HepG2 (cell line): ENCODE measurements at regions not wholly inside any gene's neighbourhood (a gene's known extent, or its start where the extent isn't known, plus 50 kb on each side); places are given as distances from the start of the nearest gene placed in this dataset.

ENCODE experiments used
- ATAC-seq: fragments of 200-7000 bp; cut with Tn5 transposase; 3 replicates; pipeline ENCODE4 v1.9.1; 2020; ENCODE audit warnings: mild to moderate bottlenecking, moderate library complexity
- BruUV-seq: library from RNA; stranded (reverse); fragments of 400-500 nt; replicated peaks from 2 replicates; lab custom pipeline; 2021; lab: Mats Ljungman, UMichigan
- CTCF ChIA-PET: fragments of 300-600 bp; formaldehyde crosslinking; extraction: SDS; loops from one replicate; lab custom pipeline; 2021; ENCODE audit warnings: low total read pairs, inconsistent platforms, low intra/inter-chr PET ratio; lab: Yijun Ruan, JAX
- POLR2A ChIA-PET: fragments of 350-600 bp; sonication (Branson Sonifier 250); formaldehyde crosslinking; loops from one replicate; lab custom pipeline; 2020; ENCODE audit warnings: antibody characterized with exemption, inconsistent platforms; lab: Yijun Ruan, JAX
- DNase-seq: peaks from one replicate; pipeline ENCODE4 v3.0.0-alpha.2; 2015; ENCODE audit warnings: low spot score
- FAIRE-seq: peaks from 3 replicates; lab custom pipeline; 2011; peaks lifted over from hg19 to GRCh38; lab: Jason Lieb, UNC
- H2AFZ ChIP-seq: one replicate; pipeline ENCODE4 v1.6.1; 2011; ENCODE audit warnings: low read length, inconsistent platforms
- H3K27ac ChIP-seq: fragments of 300-600 bp; 3 replicates; pipeline ENCODE4 v1.8.0; 2011; ENCODE audit warnings: mixed run types, mild to moderate bottlenecking, mixed read lengths, low read length, inconsistent platforms; ENCODE audit not compliant: insufficient read depth; ENCODE audit errors: extremely low read length
- H3K27me3 ChIP-seq, 2 experiments: fragments of 200-600 bp in 1 of 2; 2 replicates in 1 of 2; 3 replicates in 1 of 2; pipeline versions ENCODE4 v1.6.0 to v1.8.0; 2011; ENCODE audit warnings: low read length in 2 of 2, mild to moderate bottlenecking in 2 of 2, moderate library complexity in 2 of 2, inconsistent platforms in 1 of 2; ENCODE audit not compliant: insufficient read depth in 2 of 2, control insufficient read depth in 1 of 2
- H3K36me3 ChIP-seq, 2 experiments: fragments of 200-600 bp in 1 of 2; replicated peaks in 1 of 2; 2 replicates in 1 of 2; 3 replicates in 1 of 2; pipeline versions ENCODE4 v1.5.1 to v1.8.0; 2011; ENCODE audit warnings: low read length in 2 of 2, inconsistent platforms in 1 of 2; ENCODE audit not compliant: insufficient read depth in 2 of 2, control insufficient read depth in 1 of 2
- H3K4me1 ChIP-seq: 2 replicates; pipeline ENCODE4 v1.5.1; 2012; ENCODE audit warnings: low read length, inconsistent platforms; ENCODE audit not compliant: insufficient read depth
- H3K4me2 ChIP-seq: 2 replicates; pipeline ENCODE4 v1.6.0; 2011; ENCODE audit warnings: low read depth, low read length, inconsistent platforms
- H3K4me3 ChIP-seq, 3 experiments: fragments of 200-600 bp in 1 of 3; sonication (generic), shearing (Covaris generic) in 1 of 3; replicated peaks in 1 of 3; 2 replicates each; pipeline ENCODE4 v1.5.1; 2011 to 2016; ENCODE audit warnings: low read length in 3 of 3, inconsistent platforms in 2 of 3, low read depth in 2 of 3, mild to moderate bottlenecking in 2 of 3, control low read depth in 1 of 3, mixed read lengths in 1 of 3; ENCODE audit not compliant: insufficient read depth in 1 of 3
- H3K79me2 ChIP-seq: one replicate; pipeline ENCODE4 v1.6.1; 2011; ENCODE audit warnings: low read length, inconsistent platforms; ENCODE audit not compliant: insufficient read depth
- H3K9ac ChIP-seq: 2 replicates; pipeline ENCODE4 v1.6.0; 2011; ENCODE audit warnings: mild to moderate bottlenecking, low read depth, low read length, inconsistent platforms; ENCODE audit not compliant: insufficient read depth
- H3K9me3 ChIP-seq: 2 replicates; pipeline ENCODE4 v1.5.1; 2012; ENCODE audit warnings: mild to moderate bottlenecking, low read length
- H4K20me1 ChIP-seq: 2 replicates; pipeline ENCODE4 v1.6.0; 2011; ENCODE audit warnings: inconsistent platforms, mild to moderate bottlenecking, low read length, moderate library complexity; ENCODE audit not compliant: insufficient read depth
- ARHGAP35 ChIP-seq: sonication (generic); formaldehyde crosslinking; IDR thresholded peaks from 2 replicates; pipeline ENCODE4 v1.9.0; 2022; ENCODE audit warnings: mild to moderate bottlenecking, inconsistent platforms, moderate library complexity, missing genetic modification reagents, borderline replicate concordance
- KAT7 ChIP-seq: IDR thresholded peaks from 2 replicates; pipeline ENCODE4 v1.6.1; 2018; ENCODE audit warnings: borderline replicate concordance, missing compliant biosample characterization
- KLF11 ChIP-seq: IDR thresholded peaks from 2 replicates; pipeline ENCODE4 v1.6.1; 2016; ENCODE audit warnings: missing compliant biosample characterization
- MXD4 ChIP-seq: IDR thresholded peaks from 2 replicates; pipeline ENCODE4 v1.6.1; 2016; ENCODE audit warnings: mild to moderate bottlenecking, missing biosample characterization, missing genetic modification reagents
- NFIB ChIP-seq: sonication (generic); formaldehyde crosslinking; IDR thresholded peaks from 2 replicates; pipeline ENCODE4 v1.9.0; 2021; ENCODE audit warnings: missing genetic modification reagents, mild to moderate bottlenecking, borderline replicate concordance
- POGK ChIP-seq: sonication (generic); formaldehyde crosslinking; conservative IDR thresholded peaks from 2 replicates; pipeline ENCODE4 v1.8.0; 2022; ENCODE audit warnings: mild to moderate bottlenecking, moderate library complexity, missing genetic modification reagents
- POLR2A ChIP-seq, 2 experiments: IDR thresholded peaks; 2 replicates each; pipeline ENCODE4 v1.6.1; 2011; ENCODE audit warnings: low read depth in 2 of 2, low read length in 2 of 2, mild to moderate bottlenecking in 1 of 2, moderate library complexity in 1 of 2; ENCODE audit not compliant: insufficient read depth in 1 of 2
- SUZ12 ChIP-seq: fragments of 150-350 bp; IDR thresholded peaks from 2 replicates; pipeline ENCODE4 v1.6.1; 2014; ENCODE audit warnings: low read depth, low read length
- ZNF143 ChIP-seq: sonication (generic); formaldehyde crosslinking; IDR thresholded peaks from 2 replicates; pipeline ENCODE4 v1.4.0; 2020; ENCODE audit warnings: missing genetic modification reagents
- ZNF607 ChIP-seq: sonication (generic); formaldehyde crosslinking; IDR thresholded peaks from 2 replicates; pipeline ENCODE4 v1.5.1; 2020; ENCODE audit warnings: missing genetic modification reagents, mild to moderate bottlenecking, borderline replicate concordance
- WGBS: methylation state at CpG from one replicate; pipeline ENCODE4 v1.1.6; 2017; ENCODE audit warnings: low lambda C conversion rate; 5-methylcytosine and 5-hydroxymethylcytosine counted together
- in situ Hi-C: cut with HindIII; loops from 2 replicates; pipeline ENCODE4 v1.10.0; 2017; ENCODE audit warnings: low pct_unique_long_range_greater_than_20kb; ENCODE audit not compliant: extremely low pct_ligation_motif_present
- intact Hi-C: fragments of 100-400 bp; cut with micrococcal nuclease; formaldehyde crosslinking; loops from one replicate; pipeline ENCODE4 v1.10.0; 2022; ENCODE audit not compliant: unreplicated experiment

GRCh38 chr5:89090037-89090436 is 207.1 kb upstream of the MEF2C start:
- TF ChIP-seq MXD4 (CRISPR knock-in tag) (no peak), POLR2A (IDR thresholded peaks at IDR 0.05; ENCODE audit: insufficient read depth in 1 of 2, low read depth in 2 of 2, low read length in 2 of 2) (no peak), SUZ12 (no peak), ZNF143 (CRISPR knock-in tag) (no peak), NFIB (CRISPR knock-in tag) (no peak), ARHGAP35 (CRISPR knock-in tag) (no peak), KAT7 (CRISPR knock-in tag) (no peak), POGK (no peak), ZNF607 (no peak), KLF11 (no peak)
- 93% methylated on average over 1 of the region's 1 CpG for WGBS
- ChIA-PET CTCF (no interaction called here), POLR2A (no interaction called here)
- no peak for ATAC-seq
- BruUV-seq: no TSS peak
- Histone ChIP-seq H3K9ac (no peak overlapping the region), H3K4me2 (no peak overlapping the region), H4K20me1 (no peaks in the 10 kb centered on the region), H3K9me3 (no peaks in the 10 kb centered on the region), H3K27me3 (no peaks in the 10 kb centered on the region), H3K4me1 (no peaks in the 10 kb centered on the region), H2AFZ (no peak overlapping the region), H3K79me2 (no peaks in the 10 kb centered on the region), H3K27ac (no peak overlapping the region), H3K36me3 (no peaks in the 10 kb centered on the region), H3K4me3 (no peak overlapping the region)
- DNase-seq: no peak
- intact Hi-C loops (no loop called here), in situ Hi-C loops (no loop called here)
- no peak for FAIRE-seq
